Right atrium auricular region (tissue), 2 donors: ENCODE measurements at regions not wholly inside any gene's neighbourhood (a gene's known extent, or its start where the extent isn't known, plus 50 kb on each side); places are given as distances from the start of the nearest gene placed in this dataset.

Experiments
- DNase-seq: peaks from one replicate; pipeline ENCODE4 v3.0.0-alpha.2; 2019; ENCODE audit warnings: low spot score
- H3K27ac ChIP-seq, 2 donors: fragments of 200-600 bp; sonication (generic); 1 replicate in 1 of 2; 2 replicates in 1 of 2; pipeline ENCODE4 v1.5.1; 2016 to 2019
- H3K27me3 ChIP-seq, 2 donors: fragments of 200-600 bp; sonication (generic); one replicate each; pipeline versions ENCODE4 v1.5.1 to v1.6.0; 2017 to 2019
- H3K36me3 ChIP-seq: fragments of 200-600 bp; sonication (generic); one replicate; pipeline ENCODE4 v1.5.1; 2016
- H3K4me1 ChIP-seq, 2 donors: fragments of 200-600 bp; sonication (generic); one replicate each; pipeline versions ENCODE4 v1.5.1 to v1.6.0; 2017 to 2019
- H3K4me3 ChIP-seq, 2 donors: fragments of 200-600 bp; sonication (generic); 1 replicate in 1 of 2; 2 replicates in 1 of 2; pipeline ENCODE4 v1.5.1; 2017 to 2019; ENCODE audit warnings: mild to moderate bottlenecking in 1 of 2, moderate library complexity in 1 of 2
- H3K9me3 ChIP-seq, 2 donors: fragments of 200-600 bp; sonication (generic); one replicate each; pipeline ENCODE4 v1.5.1; 2019
- TF ChIP-seq, protein P1 (sequence below), 2 donors: fragments of 200-600 bp; sonication (generic); IDR thresholded peaks; one replicate each; pipeline ENCODE4 v1.5.1; 2019; ENCODE audit warnings: antibody characterized with exemption in 2 of 2

DNA sequence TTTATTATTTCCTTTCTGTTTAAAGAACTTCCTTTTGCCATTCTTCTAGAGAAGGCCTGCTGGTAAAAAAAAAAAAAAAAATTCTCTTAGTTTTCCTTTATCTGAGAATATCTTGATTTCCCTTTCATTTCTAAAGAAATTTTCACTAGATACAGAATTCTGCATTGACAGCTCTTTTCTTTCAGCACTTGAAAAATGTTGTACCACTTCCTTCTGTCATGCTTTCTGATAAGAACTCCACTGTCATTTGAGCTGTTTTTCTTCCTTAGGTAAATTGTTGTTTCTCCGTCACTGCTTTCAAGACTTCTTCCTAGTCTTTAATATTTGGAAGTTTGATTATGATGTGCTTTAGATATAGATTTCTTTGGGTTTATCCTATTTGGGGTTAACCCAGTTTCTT, 113.6 kb upstream of the BTG1 start:
- Histone ChIP-seq H3K27me3 (no peaks in the 10 kb centered on the region), H3K36me3 (no peaks in the 10 kb centered on the region)
- TF ChIP-seq, protein P1, sequence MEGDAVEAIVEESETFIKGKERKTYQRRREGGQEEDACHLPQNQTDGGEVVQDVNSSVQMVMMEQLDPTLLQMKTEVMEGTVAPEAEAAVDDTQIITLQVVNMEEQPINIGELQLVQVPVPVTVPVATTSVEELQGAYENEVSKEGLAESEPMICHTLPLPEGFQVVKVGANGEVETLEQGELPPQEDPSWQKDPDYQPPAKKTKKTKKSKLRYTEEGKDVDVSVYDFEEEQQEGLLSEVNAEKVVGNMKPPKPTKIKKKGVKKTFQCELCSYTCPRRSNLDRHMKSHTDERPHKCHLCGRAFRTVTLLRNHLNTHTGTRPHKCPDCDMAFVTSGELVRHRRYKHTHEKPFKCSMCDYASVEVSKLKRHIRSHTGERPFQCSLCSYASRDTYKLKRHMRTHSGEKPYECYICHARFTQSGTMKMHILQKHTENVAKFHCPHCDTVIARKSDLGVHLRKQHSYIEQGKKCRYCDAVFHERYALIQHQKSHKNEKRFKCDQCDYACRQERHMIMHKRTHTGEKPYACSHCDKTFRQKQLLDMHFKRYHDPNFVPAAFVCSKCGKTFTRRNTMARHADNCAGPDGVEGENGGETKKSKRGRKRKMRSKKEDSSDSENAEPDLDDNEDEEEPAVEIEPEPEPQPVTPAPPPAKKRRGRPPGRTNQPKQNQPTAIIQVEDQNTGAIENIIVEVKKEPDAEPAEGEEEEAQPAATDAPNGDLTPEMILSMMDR (IDR thresholded peaks at IDR 0.05), result no peak

DNA sequence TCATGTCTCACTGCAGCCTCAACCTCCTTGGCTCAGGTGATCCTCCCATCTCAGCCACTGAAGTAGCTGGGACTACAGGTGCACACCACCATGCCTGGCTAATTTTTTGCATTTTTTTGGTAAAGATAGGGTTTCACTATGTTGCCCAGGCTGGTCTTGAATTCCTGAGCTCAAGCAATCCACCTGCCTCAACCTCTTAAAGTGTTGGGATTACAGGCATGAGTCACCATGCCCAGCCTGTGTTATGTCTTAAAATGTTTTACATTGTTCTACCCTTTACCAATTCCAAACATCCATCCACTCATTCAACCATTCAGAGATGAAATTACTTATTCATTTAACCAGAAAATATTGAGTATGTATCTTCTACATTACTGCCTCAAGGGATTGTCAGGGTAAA, 111.6 kb upstream of the BTG1 start:
- TF ChIP-seq, protein P1 (IDR thresholded peaks at IDR 0.05), result no peak
- Histone ChIP-seq H3K36me3 (no peaks in the 10 kb centered on the region), H3K27ac (no peak overlapping the region), H3K4me1 (no peaks in the 10 kb centered on the region), H3K9me3 (no peaks in the 10 kb centered on the region), H3K27me3 (no peaks in the 10 kb centered on the region), H3K4me3 (no peak overlapping the region)
- no peak for DNase-seq

More for the DNA sequence above, 113.6 kb upstream of the BTG1 start:
- DNase-seq, result no peak
- Histone ChIP-seq H3K4me3 (no peak overlapping the region), H3K9me3 (no peaks in the 10 kb centered on the region), H3K27ac (no peak overlapping the region), H3K4me1 (no peaks in the 10 kb centered on the region)

DNA sequence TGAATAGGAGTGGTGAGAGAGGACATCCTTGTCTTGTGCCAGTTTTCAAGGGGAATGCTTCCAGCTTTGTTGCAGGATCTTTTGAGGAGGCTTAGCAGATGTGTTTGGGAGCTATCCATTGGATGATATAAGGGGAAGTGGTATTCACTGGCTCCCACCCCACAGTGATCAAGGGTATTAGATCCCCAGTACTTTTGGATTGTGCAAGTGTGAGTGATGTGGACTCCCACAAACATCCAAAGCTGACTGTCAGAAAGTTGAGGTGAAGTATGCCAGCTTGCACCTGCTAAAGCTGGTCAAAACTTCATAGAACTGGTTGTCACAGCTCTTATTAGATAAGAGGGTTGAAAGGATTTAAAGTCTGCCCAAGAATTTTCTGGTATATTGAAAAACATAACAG, 110.1 kb upstream of the BTG1 start:
- TF ChIP-seq, protein P1 (IDR thresholded peaks at IDR 0.05), result no peak
- Histone ChIP-seq H3K4me3 (no peak overlapping the region), H3K27me3 (no peaks in the 10 kb centered on the region), H3K9me3 (no peaks in the 10 kb centered on the region), H3K4me1 (no peaks in the 10 kb centered on the region), H3K27ac (no peak overlapping the region), H3K36me3 (no peaks in the 10 kb centered on the region)
- no peak for DNase-seq

DNA sequence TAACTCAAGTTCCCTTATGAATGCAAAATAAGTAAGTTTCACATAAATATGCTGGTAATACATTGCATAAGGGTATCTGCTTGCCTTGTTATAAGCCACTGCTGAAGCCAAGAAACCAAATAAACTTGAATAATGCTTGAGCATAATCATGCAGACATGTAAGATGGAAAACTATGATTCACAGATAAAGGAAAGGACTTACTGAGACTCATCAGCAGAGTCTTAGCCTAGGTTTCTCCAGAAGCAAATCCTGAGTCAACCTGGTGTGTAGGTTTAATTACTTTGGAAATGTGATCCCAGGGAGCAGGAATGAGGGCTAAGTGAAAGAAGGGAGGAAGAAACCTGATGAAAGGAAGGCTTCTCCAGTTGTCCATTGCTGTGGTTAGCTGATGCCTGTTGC, 107.7 kb upstream of the BTG1 start:
- Histone ChIP-seq H3K36me3 (no peaks in the 10 kb centered on the region), H3K9me3 (no peaks in the 10 kb centered on the region), H3K4me1 (no peaks in the 10 kb centered on the region), H3K27me3 (no peaks in the 10 kb centered on the region), H3K27ac (no peak overlapping the region), H3K4me3 (no peak overlapping the region)
- TF ChIP-seq, protein P1 (IDR thresholded peaks at IDR 0.05), result no peak
- no peak for DNase-seq

DNA sequence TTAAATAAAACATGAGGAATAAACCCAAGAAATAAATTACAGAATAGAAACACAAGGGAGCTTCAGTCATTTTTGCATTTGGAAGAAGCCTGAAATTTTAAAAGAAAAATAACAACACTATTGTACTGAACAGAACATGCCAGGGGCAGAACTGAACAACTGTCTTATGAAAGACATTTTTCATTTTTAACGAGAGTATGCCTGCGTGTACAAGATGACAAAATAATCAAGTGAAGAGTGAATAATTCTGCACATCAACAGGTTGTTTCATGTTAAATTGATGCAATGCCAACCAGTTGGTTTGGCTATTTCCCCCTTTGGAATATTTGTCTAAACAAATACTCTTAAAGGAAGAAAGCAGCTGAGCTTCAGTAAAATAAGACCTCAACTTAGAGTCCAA, 103.3 kb upstream of the BTG1 start:
- no peak for DNase-seq
- Histone ChIP-seq H3K4me1 (peaks cover 0 to 9% of the 10 kb centered on the region in 2 donors), H3K4me3 (no peak overlapping the region), H3K27ac (no peak overlapping the region), H3K27me3 (no peaks in the 10 kb centered on the region), H3K9me3 (no peaks in the 10 kb centered on the region), H3K36me3 (no peaks in the 10 kb centered on the region)
- TF ChIP-seq, protein P1 (IDR thresholded peaks at IDR 0.05), result no peak

DNA sequence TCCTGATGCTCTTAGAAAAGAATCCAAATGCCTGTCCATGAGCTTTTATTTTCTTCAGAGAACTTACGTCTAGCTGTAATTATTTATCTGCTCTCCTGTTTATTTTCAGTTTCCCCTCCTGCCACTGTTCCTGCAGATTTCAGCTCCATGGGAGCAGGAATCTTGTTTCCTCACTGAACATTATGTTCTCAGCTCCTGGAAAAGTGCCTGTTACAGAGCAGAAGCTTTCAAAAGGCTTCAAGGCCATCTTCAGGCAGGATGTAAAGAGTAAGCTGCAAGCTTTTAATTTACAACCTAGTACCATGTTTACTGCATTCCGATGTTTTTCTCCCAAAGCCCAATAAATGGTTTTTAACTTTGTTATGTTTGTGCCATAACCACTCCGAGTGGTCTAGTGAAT, 98.4 kb upstream of the BTG1 start:
- H3K4me3 ChIP-seq, result no peak overlapping the region
- TF ChIP-seq, protein P1 (IDR thresholded peaks at IDR 0.05), result peak in 1 of 2 donors; percentile 59
- no peaks in the 10 kb centered on the region for H3K36me3 ChIP-seq
- H3K27ac ChIP-seq, result peak overlapping the region; percentile 69 to 83
- no peaks in the 10 kb centered on the region for H3K9me3 ChIP-seq
- peaks cover 0 to 24% of the 10 kb centered on the region in 2 donors for H3K4me1 ChIP-seq
- DNase-seq, result no peak
- H3K27me3 ChIP-seq, result no peaks in the 10 kb centered on the region
